ENCODE measurements at regions not wholly inside any gene's neighbourhood (a gene's known extent, or its start where the extent isn't known, plus 50 kb on each side); places are given as distances from the start of the nearest gene placed in this dataset.
A peak's percentile ranks its signal among the peaks of the same experiment; 100 is the strongest.

GRCh38 chr7:52154382-52154781 lies 837.8 kb upstream of the COBL start:
- DNase-seq, result no peak

DNA sequence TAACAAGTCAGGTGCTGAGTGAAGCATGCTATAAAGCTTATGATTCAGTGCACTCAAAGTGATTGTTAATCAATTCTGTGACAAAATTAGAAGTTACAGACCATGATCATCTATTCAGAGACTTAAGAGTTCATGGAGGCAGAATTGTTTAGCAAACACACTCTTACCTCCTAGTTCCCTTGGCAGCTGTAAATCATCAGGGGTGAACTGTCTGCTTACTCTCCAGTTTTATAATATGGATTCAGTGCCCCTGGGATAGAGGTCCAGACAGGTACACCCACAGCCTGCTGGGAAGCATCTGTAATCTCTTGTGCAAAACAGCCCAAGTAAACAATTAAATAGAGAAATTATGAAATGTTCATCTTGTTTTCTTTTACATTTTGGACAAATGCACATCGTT lies 835.0 kb upstream of the COBL start:
- no peak for DNase-seq

DNA sequence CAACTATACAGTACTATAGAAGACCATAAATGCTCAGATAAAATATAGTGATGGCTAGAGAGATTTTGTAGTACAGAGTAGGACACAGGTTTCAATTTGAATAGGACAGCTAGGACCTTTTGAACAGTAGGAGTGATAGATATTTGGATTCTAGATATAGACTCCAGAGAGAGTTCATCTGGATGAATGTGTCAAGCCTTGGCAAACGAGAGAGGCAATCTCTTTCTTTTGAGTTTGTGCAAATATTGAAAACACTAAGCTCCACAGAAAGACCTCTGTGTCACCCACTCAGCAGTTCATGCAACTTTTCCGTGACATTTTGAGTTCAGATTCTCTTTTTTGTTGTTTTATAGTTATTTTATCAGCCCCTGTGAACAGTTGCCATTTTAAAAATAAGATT lies 834.3 kb upstream of the COBL start:
- no peak for DNase-seq

DNA sequence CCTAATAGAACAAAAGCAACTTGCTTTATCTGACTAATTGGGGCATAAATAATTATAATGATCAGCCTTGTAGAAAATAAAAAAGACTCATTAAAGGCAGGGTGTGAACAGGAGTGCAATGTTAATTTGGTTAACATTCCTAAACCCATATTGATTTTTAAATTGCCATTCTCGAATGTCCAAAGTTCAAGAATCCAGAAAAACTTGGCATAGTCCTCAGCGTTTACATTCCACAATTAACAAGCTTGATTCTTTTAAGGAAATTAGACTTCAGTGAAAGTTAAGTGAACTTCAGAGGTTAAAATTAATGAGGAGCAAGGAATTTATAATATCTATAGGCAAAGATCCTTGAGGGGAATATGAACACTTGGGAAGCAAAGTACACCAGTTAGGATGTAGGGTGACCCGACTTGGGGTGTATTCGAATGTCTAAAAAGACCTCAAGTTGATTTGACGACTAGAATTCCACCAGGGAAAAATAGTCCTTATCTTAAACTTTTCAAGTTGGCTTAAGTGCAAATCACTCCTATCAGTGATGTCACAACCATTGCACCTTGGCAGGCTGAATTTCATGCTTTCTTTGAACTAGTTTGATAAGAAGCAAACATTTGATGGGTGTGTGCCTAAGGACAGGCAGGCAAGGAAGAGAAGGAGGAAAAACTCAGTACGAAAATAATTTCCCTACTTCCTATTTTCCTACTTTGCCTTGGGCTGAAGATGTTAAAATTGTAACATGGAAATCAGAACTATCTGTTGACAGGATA lies 830.4 kb upstream of the COBL start:
- no peak for DNase-seq

GRCh38 chr7:52143219-52143618 lies 826.6 kb upstream of the COBL start:
- DNase-seq, result no peak

GRCh38 chr7:52140851-52141250 lies 824.2 kb upstream of the COBL start:
- DNase-seq, result no peak

DNA sequence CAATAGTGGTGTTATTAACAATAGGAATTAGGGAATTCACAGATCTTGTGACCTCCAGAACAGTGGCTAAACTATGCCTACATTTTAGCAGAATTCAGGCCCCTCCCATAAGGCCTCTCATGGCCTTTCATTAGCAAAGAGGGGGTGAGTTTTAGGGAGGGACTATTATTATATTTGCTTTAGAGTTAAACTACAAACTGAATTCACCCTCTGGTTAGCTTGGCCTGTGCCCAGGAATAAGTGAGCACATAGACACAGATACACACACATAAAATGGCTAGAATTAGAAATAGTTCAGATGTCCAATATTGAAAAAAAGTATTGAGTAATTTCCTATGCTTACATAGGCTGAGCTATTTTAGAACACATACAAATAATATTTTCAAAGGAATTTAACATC lies 818.8 kb upstream of the COBL start:
- DNase-seq, result no peak

DNA sequence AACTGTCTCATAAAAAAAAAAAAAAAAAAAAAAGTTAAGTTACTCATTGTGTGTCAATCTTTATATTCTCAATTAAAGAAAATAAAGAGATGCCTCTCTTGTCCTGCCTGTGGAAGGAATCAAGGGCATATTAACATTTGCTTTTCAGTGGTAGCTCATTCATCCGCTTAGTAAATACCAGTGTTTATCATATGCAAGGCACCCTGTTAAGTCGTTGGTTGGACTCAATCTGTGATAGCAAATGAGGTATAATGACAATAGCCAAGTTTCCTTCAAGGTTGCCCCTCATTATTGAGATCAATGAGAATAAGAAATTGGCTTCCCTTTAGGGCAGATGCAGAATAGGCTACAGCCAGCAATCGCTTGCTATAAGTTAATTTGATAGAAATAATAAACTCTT lies 812.7 kb upstream of the COBL start:
- DNase-seq, result no peak

GRCh38 chr7:52120912-52121311 lies 804.3 kb upstream of the COBL start:
- DNase-seq, result no peak

GRCh38 chr7:52119537-52119936 lies 802.9 kb upstream of the COBL start:
- DNase-seq, result no peak

DNA sequence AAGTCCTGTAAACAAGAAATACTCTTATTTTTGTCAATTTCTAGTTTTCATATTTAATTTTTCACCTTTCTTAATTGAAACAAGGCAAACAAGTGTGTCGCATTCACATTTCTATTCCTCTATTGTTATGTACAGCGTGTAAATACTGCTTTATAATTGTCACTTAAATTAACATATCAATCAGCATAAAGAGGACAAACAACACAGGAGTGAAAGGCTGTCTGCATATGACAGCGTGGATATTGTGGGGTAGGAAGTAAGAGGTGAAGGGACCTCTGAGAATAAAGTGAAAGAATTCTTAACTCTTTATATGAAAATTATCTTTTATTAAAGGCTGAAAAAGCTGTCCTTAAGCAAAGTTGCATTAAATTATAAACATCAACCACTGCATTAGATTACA lies 797.9 kb upstream of the COBL start:
- no peak for DNase-seq

DNA sequence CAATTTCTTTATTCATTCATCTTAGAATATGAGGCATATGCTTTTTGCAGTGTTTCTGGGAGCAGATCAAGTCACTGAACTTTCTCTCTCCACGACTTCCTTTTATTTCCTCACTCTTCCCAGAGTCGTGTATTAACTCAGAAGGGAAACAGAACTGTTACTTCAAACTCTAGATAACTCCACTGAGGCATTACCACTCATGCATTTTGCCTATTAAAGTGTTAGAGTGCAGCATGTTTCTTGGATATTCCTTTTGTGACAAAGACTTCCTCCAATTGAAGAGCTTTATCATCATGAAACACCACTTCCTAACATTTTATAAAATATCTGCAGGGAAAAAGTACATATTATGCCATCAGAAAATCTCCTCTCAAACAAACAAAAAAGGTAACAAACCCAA lies 797.4 kb upstream of the COBL start:
- no peak for DNase-seq

DNA sequence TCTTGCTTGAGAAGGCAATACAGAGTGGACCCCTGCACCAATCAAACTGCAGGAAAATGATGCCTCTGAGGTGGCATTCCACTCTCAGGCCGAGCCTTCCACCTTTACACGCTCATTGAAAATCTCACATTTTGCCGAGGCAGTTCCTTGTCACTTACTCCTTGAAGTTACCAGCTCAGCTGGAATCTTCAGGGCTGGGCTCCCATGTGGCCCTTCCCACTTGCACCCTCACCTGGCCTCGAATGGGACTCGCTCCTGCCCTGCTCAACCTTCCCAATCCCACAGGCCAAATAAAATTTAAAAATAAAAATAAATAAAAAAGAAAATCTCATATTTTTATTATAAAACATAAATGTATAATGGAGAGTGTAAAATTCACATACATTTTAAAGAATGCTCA lies 790.7 kb upstream of the COBL start:
- no peak for DNase-seq

GRCh38 chr7:52095861-52096260 lies 779.3 kb upstream of the COBL start:
- DNase-seq, result no peak

GRCh38 chr7:52091996-52092395 lies 775.4 kb upstream of the COBL start:
- no peak for DNase-seq

DNA sequence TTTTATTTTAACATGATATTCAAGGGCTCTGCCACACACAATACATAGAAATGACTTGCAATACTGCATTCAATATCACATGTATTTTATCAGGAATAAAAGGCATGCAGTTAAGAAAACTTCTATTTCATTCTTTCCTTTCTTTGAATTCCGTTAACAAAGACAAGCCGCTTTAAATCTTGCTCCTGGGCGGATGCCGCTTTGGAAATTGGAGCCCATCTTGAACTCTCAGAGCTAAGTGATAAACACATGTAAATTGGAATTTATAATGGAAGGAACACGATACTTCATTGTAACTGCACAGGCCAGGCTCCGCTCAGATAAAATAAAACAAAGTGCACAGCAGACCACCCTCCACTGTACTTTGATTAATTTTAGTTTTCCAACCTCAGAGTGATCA lies 774.5 kb upstream of the COBL start:
- DNase-seq, result no peak

GRCh38 chr7:52088008-52088901 lies 771.6 kb upstream of the COBL start:
- DNase-seq, result peak in 16 of 56 donors; percentile 3 to 39 (median 12)

- no peak for DNase-seq
Measured at GRCh38 chr7:52085610-52086009, 769.0 kb upstream of the COBL start.

- DNase-seq, result no peak
Measured at GRCh38 chr7:52080493-52080892, 763.9 kb upstream of the COBL start.

DNA sequence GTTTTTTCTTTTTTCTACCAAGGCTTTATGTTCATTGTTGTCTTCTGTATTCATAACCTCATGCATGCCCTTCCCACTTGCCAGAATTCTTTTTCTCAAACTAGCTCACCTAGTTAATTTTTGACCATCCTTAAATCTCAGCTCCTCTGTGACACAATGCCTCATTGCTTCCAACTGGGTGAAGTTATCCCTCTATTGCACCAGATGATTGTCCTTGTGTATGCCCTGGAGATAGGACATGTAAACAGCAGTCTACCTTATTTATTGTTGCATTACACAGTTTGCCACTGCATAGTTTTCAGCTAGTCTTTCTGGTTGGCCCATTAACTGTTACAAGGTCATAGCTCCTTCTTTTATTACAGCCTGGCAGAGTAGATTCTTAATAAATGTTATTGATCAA lies 763.1 kb upstream of the COBL start:
- no peak for DNase-seq

DNA sequence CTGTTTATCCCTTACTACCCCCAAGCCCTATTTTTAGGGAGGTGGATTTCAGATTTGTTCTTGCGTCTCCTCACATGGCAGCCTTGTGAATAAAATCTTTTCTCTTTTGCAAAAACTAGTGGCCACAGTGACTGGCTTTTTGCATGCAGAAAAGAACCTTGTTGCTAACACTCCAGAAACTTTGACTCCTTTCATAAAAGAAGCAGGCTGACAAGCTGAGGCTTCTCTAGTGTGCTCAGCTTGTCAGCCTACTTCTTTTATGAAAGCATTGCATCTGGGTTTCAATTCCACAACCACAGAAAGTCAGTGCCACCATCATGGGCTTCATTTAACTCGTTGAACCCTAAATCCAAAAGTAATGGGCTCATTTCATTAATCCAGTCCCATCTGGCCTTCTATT lies 761.0 kb upstream of the COBL start:
- DNase-seq, result no peak

- no peak for DNase-seq
Measured at GRCh38 chr7:52074912-52075311, 758.3 kb upstream of the COBL start.

- no peak for DNase-seq
Measured at GRCh38 chr7:52074071-52074470, 757.5 kb upstream of the COBL start.
